WTC11 (cell line): ENCODE measurements at regions not wholly inside any gene's neighbourhood (a gene's known extent, or its start where the extent isn't known, plus 50 kb on each side); places are given as distances from the start of the nearest gene placed in this dataset.
"Not testable (repeated sequence)": the region's sequence is repeated elsewhere in the genome, so short reads cannot be mapped to it uniquely, and the experiment has no call there.

ENCODE experiments used
- CREB1 ChIP-seq: sonication (generic); formaldehyde crosslinking; IDR thresholded peaks from 2 replicates; pipeline ENCODE4 v1.8.0; 2023; ENCODE audit warnings: mild to moderate bottlenecking, missing genetic modification reagents
- CTCF ChIP-seq: fragments of 200-600 bp; IDR thresholded peaks from 2 replicates; pipeline ENCODE4 v1.8.0; 2022; ENCODE audit warnings: antibody characterized with exemption
- ETV6 ChIP-seq: sonication (generic); formaldehyde crosslinking; IDR thresholded peaks from 2 replicates; pipeline ENCODE4 v1.8.1; 2022; ENCODE audit warnings: mild to moderate bottlenecking, missing genetic modification reagents
- FOXJ3 ChIP-seq: sonication (generic); formaldehyde crosslinking; IDR thresholded peaks from 2 replicates; pipeline ENCODE4 v1.9.0; 2021; ENCODE audit warnings: missing genetic modification reagents, mild to moderate bottlenecking, borderline replicate concordance
- JUN ChIP-seq: sonication (generic); formaldehyde crosslinking; IDR thresholded peaks from 2 replicates; pipeline ENCODE4 v1.8.0; 2023; ENCODE audit warnings: mild to moderate bottlenecking, missing genetic modification reagents
- MAX ChIP-seq: sonication (generic); formaldehyde crosslinking; IDR thresholded peaks from 2 replicates; pipeline ENCODE4 v1.8.0; 2022; ENCODE audit warnings: mild to moderate bottlenecking, missing genetic modification reagents
- MXD4 ChIP-seq: fragments of 250-450 bp; sonication (Bioruptor Pico); IDR thresholded peaks from 2 replicates; pipeline ENCODE4 v1.8.0; 2021; ENCODE audit warnings: mild to moderate bottlenecking, moderate library complexity, borderline replicate concordance
- MYBL2 ChIP-seq: sonication (generic); formaldehyde crosslinking; IDR thresholded peaks from 2 replicates; pipeline ENCODE4 v1.8.1; 2023; ENCODE audit warnings: mild to moderate bottlenecking, moderate library complexity, missing genetic modification reagents
- SP1 ChIP-seq: sonication (generic); formaldehyde crosslinking; conservative IDR thresholded peaks from 2 replicates; pipeline ENCODE4 v1.8.1; 2022; ENCODE audit warnings: missing genetic modification reagents
- ZNF232 ChIP-seq: sonication (generic); formaldehyde crosslinking; IDR thresholded peaks from 2 replicates; pipeline ENCODE4 v1.8.0; 2022; ENCODE audit warnings: mild to moderate bottlenecking, missing genetic modification reagents
- ZSCAN18 ChIP-seq: fragments of 250-450 bp; sonication (Bioruptor Pico); IDR thresholded peaks from 2 replicates; pipeline ENCODE4 v2.1.2; 2022; ENCODE audit warnings: mild to moderate bottlenecking, moderate library complexity

- not testable (repeated sequence) for TF ChIP-seq CTCF; JUN (CRISPR knock-in tag); ZNF232; ETV6 (CRISPR knock-in tag); SP1 (CRISPR knock-in tag); FOXJ3; MYBL2; MXD4 (CRISPR knock-in tag); ZSCAN18; MAX (CRISPR knock-in tag); CREB1 (CRISPR knock-in tag)
Observed at GRCh38 chr11:39536323-39536722, 1923.1 kb downstream of the LRRC4C start.
